HG02759 (cell line): ENCODE measurements at regions not wholly inside any gene's neighbourhood (a gene's known extent, or its start where the extent isn't known, plus 50 kb on each side); places are given as distances from the start of the nearest gene placed in this dataset.
"Not testable (repeated sequence)": the region's sequence is repeated elsewhere in the genome, so short reads cannot be mapped to it uniquely, and the experiment has no call there.

Source experiments
- ATAC-seq: cut with Tn5 transposase; IDR thresholded peaks from one replicate; pipeline ENCODE4 v1.9.1; 2021; ENCODE audit warnings: mild to moderate bottlenecking, moderate library complexity; ENCODE audit not compliant: unreplicated experiment

- no peak for ATAC-seq
Measured at GRCh38 chr5:101278011-101278687, 375.1 kb upstream of the ST8SIA4 start.

- ATAC-seq: no peak
Measured at GRCh38 chr5:101271945-101272344, 368.9 kb upstream of the ST8SIA4 start.

GRCh38 chr5:101271416-101271815, 368.3 kb upstream of the ST8SIA4 start:
- ATAC-seq: no peak

GRCh38 chr5:101260857-101261256, 357.8 kb upstream of the ST8SIA4 start:
- no peak for ATAC-seq

- no peak for ATAC-seq
Measured at GRCh38 chr5:101253096-101253495, 350.0 kb upstream of the ST8SIA4 start.

GRCh38 chr5:101244621-101245020, 341.5 kb upstream of the ST8SIA4 start:
- ATAC-seq: no peak

GRCh38 chr5:101212942-101213514, 309.9 kb upstream of the ST8SIA4 start:
- no peak for ATAC-seq

GRCh38 chr5:101206534-101206933, 303.5 kb upstream of the ST8SIA4 start:
- no peak for ATAC-seq

GRCh38 chr5:101205065-101205464, 302.0 kb upstream of the ST8SIA4 start:
- not testable (repeated sequence) for ATAC-seq

- not testable (repeated sequence) for ATAC-seq
Measured at GRCh38 chr5:101180365-101180764, 277.3 kb upstream of the ST8SIA4 start.

- no peak for ATAC-seq
Measured at GRCh38 chr5:101176605-101177004, 273.5 kb upstream of the ST8SIA4 start.

GRCh38 chr5:101174981-101175380, 271.9 kb upstream of the ST8SIA4 start:
- ATAC-seq: no peak

GRCh38 chr5:101163088-101163487, 260.0 kb upstream of the ST8SIA4 start:
- no peak for ATAC-seq

- ATAC-seq: no peak
Measured at GRCh38 chr5:101160002-101160401, 256.9 kb upstream of the ST8SIA4 start.

- ATAC-seq: no peak
Measured at GRCh38 chr5:101159006-101159405, 255.9 kb upstream of the ST8SIA4 start.

- ATAC-seq: no peak
Measured at GRCh38 chr5:101153526-101153925, 250.4 kb upstream of the ST8SIA4 start.

- ATAC-seq: no peak
Measured at GRCh38 chr5:101143526-101143925, 240.4 kb upstream of the ST8SIA4 start.

- ATAC-seq: no peak
Measured at GRCh38 chr5:101142102-101142501, 239.0 kb upstream of the ST8SIA4 start.

- no peak for ATAC-seq
Measured at GRCh38 chr5:101136454-101136853, 233.4 kb upstream of the ST8SIA4 start.

- no peak for ATAC-seq
Measured at GRCh38 chr5:101123363-101123762, 220.3 kb upstream of the ST8SIA4 start.

- ATAC-seq: no peak
Measured at GRCh38 chr5:101112645-101113044, 209.6 kb upstream of the ST8SIA4 start.

- no peak for ATAC-seq
Measured at GRCh38 chr5:101103874-101104273, 200.8 kb upstream of the ST8SIA4 start.

- no peak for ATAC-seq
Measured at GRCh38 chr5:101102506-101102905, 199.4 kb upstream of the ST8SIA4 start.
